H4 (cell line): ENCODE measurements at regions not wholly inside any gene's neighbourhood (a gene's known extent, or its start where the extent isn't known, plus 50 kb on each side); places are given as distances from the start of the nearest gene placed in this dataset.

Experiments
- DNase-seq: peaks from one replicate; pipeline ENCODE4 v3.0.0-alpha.2; 2015; ENCODE audit warnings: low spot score

DNA sequence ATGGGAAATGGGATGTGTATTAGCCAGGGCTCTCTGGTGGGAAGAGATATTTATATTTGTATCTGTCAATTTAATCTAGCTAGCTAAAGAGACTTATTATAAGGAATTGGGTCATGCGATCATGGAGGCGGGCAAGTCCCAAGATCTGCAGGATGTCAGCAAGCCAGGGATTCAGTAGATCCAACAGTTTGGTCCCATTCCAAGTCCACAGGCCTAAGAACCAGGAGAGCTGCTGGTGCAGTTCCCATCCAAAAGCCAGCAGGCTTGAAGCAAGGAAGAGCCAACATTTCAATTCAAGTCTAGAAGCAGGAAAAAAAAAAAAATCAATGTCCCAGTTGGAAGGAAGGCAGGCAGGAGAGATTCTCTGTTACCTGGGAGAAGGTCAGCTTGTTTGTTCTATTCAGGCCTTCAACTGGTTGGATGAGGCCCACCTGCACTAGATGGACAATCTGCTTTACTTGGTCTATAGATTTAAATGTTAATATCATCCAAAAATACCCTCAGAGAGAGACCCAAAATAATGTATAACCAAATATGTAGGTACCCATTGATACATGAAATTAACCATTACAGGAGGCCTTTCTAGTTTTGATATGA is 60.7 kb upstream of the BCAT1 start:
- DNase-seq = no peak

DNA sequence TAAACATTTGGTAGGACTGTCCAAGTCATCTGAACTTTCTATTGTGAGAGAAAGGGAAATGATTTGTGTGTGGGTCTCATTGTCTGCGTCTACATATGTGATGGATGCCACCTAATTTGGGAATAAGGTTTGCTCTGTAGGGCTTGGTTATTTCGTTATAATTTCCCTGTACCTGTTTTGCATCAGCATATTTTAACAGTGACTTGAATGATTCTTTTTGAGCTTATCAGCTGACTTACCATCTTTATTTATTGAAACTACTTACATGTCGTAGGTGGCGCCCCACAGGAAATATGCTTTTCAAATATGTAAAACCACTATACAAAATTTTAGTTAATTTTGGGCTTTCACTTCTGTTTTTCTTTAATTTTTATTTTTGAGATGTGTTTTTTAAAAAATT is 56.5 kb upstream of the BCAT1 start:
- no peak for DNase-seq

DNA sequence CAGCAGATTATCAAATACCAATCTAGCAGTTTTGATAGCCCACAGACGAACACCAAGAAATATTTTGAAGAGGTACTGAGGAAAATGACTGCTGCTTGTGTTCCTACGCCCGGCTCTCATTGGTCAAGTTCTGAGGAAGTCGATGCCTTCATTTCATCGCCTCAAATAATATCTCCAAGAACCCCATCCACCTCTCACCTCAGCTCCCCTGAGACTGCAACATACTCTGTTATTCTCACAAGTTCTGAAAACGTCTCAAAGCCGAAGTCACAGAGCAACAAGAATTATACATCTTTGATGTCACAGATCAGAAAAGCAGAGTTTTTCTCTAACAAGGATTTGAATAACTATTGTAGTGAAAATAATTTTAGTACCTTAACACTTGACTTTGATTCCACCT is 55.5 kb upstream of the BCAT1 start:
- no peak for DNase-seq

DNA sequence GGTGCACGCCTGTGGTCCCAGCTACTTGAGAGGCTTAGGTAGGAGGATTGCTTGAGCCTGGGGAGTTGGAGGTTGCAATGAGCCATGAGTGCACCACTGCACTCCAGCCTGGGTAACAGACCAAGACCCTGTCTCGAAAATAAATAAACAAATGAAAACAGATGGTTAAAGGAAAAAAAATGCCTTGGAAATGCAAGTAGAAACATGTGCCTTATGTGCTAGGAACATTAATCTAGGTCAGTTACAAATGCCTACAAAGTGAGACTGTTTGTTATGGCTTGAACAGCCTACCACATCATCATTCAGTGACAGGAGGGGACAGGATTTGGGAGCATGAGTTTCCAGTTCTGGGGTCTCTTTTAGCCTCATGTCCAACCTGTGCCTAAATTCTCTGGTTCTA is 52.4 kb upstream of the BCAT1 start:
- DNase-seq = peak; percentile 28
